ENCODE measurements at regions not wholly inside any gene's neighbourhood (a gene's known extent, or its start where the extent isn't known, plus 50 kb on each side); places are given as distances from the start of the nearest gene placed in this dataset.
"Not testable (repeated sequence)": the region's sequence is repeated elsewhere in the genome, so short reads cannot be mapped to it uniquely, and the experiment has no call there.

DNA sequence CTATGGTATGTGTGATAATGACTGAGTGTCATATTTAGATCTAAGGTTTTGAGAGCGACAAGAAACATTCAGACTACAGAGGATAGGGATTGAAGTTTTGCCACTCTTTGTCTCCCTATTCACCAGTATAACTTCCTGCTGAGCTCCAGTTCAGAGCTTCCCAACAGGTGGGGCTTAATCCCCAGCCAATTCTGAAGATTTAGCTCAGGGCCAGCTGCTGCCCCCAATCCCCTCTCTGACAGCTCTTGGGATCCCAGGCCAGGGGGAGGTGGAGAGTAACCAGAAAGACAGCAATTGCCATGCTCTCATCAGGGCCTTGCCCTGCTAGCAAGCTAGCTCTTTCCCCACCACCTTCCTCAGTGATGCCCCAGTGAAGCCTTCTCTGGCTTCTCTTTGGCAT, 57.8 kb downstream of the TRIL start:
- Mint-ChIP-seq H3K27me3 (ENCODE audit: low read depth) (peaks cover 2% of the 10 kb centered on the region), H3K4me3 (ENCODE audit: unreplicated experiment) (no peak overlapping the region), H3K4me1 (ENCODE audit: low read depth) (peaks cover 8% of the 10 kb centered on the region), H3K27ac (ENCODE audit: unreplicated experiment) (no peak overlapping the region), H3K36me3 (ENCODE audit: low read depth) (peaks cover 2% of the 10 kb centered on the region), H3K9me3 (ENCODE audit: low read depth) (peaks cover 3% of the 10 kb centered on the region)
- no peak for TF ChIP-seq CTCF (IDR thresholded peaks at IDR 0.05)
- DNase-seq (ENCODE audit: low spot score), result no peak

- H3K9me3 Mint-ChIP-seq (ENCODE audit: low read depth), result peaks cover 3% of the 10 kb centered on the region
- no peak for DNase-seq (ENCODE audit: low spot score)
- no peak for TF ChIP-seq CTCF (IDR thresholded peaks at IDR 0.05)
- no peak overlapping the region for H3K4me3 Mint-ChIP-seq (ENCODE audit: unreplicated experiment)
- H3K27me3 Mint-ChIP-seq (ENCODE audit: low read depth), result no peaks in the 10 kb centered on the region
- no peak overlapping the region for H3K27ac Mint-ChIP-seq (ENCODE audit: unreplicated experiment)
- H3K36me3 Mint-ChIP-seq (ENCODE audit: low read depth), result no peaks in the 10 kb centered on the region
- no peaks in the 10 kb centered on the region for H3K4me1 Mint-ChIP-seq (ENCODE audit: low read depth)
These were observed 64.2 kb downstream of the TRIL start for GRCh38 chr7:28893888-28894287.

- not testable (repeated sequence) for H3K36me3 Mint-ChIP-seq (ENCODE audit: low read depth); H3K27me3 Mint-ChIP-seq (ENCODE audit: low read depth); H3K4me3 Mint-ChIP-seq (ENCODE audit: unreplicated experiment); H3K4me1 Mint-ChIP-seq (ENCODE audit: low read depth); DNase-seq (ENCODE audit: low spot score); H3K27ac Mint-ChIP-seq (ENCODE audit: unreplicated experiment); H3K9me3 Mint-ChIP-seq (ENCODE audit: low read depth)
These were observed 66.3 kb downstream of the TRIL start for GRCh38 chr7:28891876-28892234.

GRCh38 chr7:28891192-28891875, 66.8 kb downstream of the TRIL start:
- no peaks in the 10 kb centered on the region for H3K36me3 Mint-ChIP-seq (ENCODE audit: low read depth)
- H3K4me1 Mint-ChIP-seq (ENCODE audit: low read depth), result no peaks in the 10 kb centered on the region
- no peak overlapping the region for H3K4me3 Mint-ChIP-seq (ENCODE audit: unreplicated experiment)
- no peaks in the 10 kb centered on the region for H3K27me3 Mint-ChIP-seq (ENCODE audit: low read depth)
- no peak for DNase-seq (ENCODE audit: low spot score)
- no peak for TF ChIP-seq CTCF (IDR thresholded peaks at IDR 0.05)
- no peak overlapping the region for H3K27ac Mint-ChIP-seq (ENCODE audit: unreplicated experiment)
- peaks cover 6% of the 10 kb centered on the region for H3K9me3 Mint-ChIP-seq (ENCODE audit: low read depth)

- Mint-ChIP-seq H3K36me3 (ENCODE audit: low read depth) (no peaks in the 10 kb centered on the region), H3K4me1 (ENCODE audit: low read depth) (no peaks in the 10 kb centered on the region), H3K4me3 (ENCODE audit: unreplicated experiment) (no peak overlapping the region), H3K27me3 (ENCODE audit: low read depth) (peaks cover 2% of the 10 kb centered on the region), H3K27ac (ENCODE audit: unreplicated experiment) (no peak overlapping the region), H3K9me3 (ENCODE audit: low read depth) (peaks cover 2% of the 10 kb centered on the region)
- no peak for DNase-seq (ENCODE audit: low spot score)
- no peak for TF ChIP-seq CTCF (IDR thresholded peaks at IDR 0.05)
These were observed 68.0 kb downstream of the TRIL start for GRCh38 chr7:28890137-28890536.

DNA sequence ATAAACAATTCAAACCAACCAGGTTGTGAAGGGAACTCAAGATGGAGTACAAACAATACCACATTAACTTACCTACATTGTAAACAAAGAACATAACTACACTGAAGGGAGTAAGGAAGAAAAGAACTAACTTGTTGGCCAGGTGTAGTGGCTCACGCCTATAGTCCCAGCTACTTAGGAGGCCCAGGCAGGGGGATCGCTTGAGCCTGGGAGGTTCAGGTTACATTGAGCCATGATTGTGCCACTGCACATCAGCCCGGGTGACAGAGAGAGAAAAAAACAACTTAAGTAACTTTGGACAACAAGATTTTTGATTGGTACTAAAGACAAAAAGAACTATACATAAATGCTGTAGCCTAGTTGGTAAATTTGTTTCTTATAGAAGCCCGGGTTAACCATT, 68.8 kb downstream of the TRIL start:
- no peak for DNase-seq (ENCODE audit: low spot score)
- no peak for TF ChIP-seq CTCF (IDR thresholded peaks at IDR 0.05)
- H3K4me3 Mint-ChIP-seq (ENCODE audit: unreplicated experiment), result no peak overlapping the region
- peaks cover 3% of the 10 kb centered on the region for H3K27me3 Mint-ChIP-seq (ENCODE audit: low read depth)
- H3K27ac Mint-ChIP-seq (ENCODE audit: unreplicated experiment), result no peak overlapping the region
- no peaks in the 10 kb centered on the region for H3K4me1 Mint-ChIP-seq (ENCODE audit: low read depth)
- H3K36me3 Mint-ChIP-seq (ENCODE audit: low read depth), result no peaks in the 10 kb centered on the region
- peaks cover 2% of the 10 kb centered on the region for H3K9me3 Mint-ChIP-seq (ENCODE audit: low read depth)

Measured in chondrocyte (in vitro differentiated cells).